ENCODE measurements at regions not wholly inside any gene's neighbourhood (a gene's known extent, or its start where the extent isn't known, plus 50 kb on each side); places are given as distances from the start of the nearest gene placed in this dataset.

- TF ChIP-seq CTCF (IDR thresholded peaks at IDR 0.05) (no peak), POLR2A (IDR thresholded peaks at IDR 0.05) (no peak)
These were observed 162.6 kb upstream of the ADAMTS16 start for GRCh38 chr5:4977416-4978110.
